A673 (cell line): ENCODE measurements at regions not wholly inside any gene's neighbourhood (a gene's known extent, or its start where the extent isn't known, plus 50 kb on each side); places are given as distances from the start of the nearest gene placed in this dataset.

Experiments
- CTCF ChIP-seq: fragments of 300-800, 200-600 bp; sonication (generic); conservative IDR thresholded peaks from 2 replicates; pipeline ENCODE4 v1.5.1; 2017; ENCODE audit warnings: low read depth, mild to moderate bottlenecking, antibody characterized with exemption, low read length, moderate library complexity, mixed read lengths
- EZH2 ChIP-seq: fragments of 200-600 bp; sonication (generic); IDR thresholded peaks from 2 replicates; pipeline ENCODE4 v1.6.1; 2017; ENCODE audit warnings: borderline replicate concordance, low read depth, mild to moderate bottlenecking, mixed read lengths, antibody characterized with exemption, low read length; ENCODE audit not compliant: poor library complexity, severe bottlenecking

GRCh38 chr16:59500601-59501000 is 766.5 kb upstream of the GOT2 start:
- TF ChIP-seq CTCF (no peak), EZH2 (no peak)
